ENCODE measurements at regions not wholly inside any gene's neighbourhood (a gene's known extent, or its start where the extent isn't known, plus 50 kb on each side); places are given as distances from the start of the nearest gene placed in this dataset.

DNA sequence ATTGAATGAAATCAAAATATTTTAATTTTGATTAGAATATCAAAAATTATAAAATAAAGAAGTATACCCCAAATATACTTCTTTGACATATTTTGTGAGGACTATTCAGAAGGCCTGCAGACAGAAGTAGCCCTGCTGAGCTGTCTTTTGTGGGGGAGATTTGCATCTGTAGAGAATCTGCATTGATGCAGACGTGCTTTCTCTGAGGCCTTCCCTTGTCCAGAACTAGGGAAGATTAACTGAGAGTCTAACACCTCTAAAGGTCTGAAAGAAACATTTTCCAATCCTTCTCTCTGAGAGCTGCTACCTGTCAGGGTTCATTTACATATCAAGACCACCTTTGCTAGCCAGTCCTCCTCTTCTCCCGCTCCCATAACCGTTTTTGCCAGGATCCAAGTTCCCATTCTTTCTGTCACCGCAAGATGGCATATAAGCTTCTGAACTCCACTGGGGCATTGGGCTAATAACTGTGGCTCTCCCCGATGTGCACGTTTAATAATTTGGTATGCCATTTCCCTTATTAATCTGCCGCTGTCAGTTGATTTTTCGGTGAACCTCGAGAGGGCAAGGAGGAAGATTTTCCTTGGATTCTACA is 510.4 kb upstream of the CNTNAP5 start:
- no peak overlapping the region; the same call in 1 of the 2 replicates for H3K4me2 ChIP-seq
- peaks cover 8% of the 10 kb centered on the region; the same call in 2 of the 3 replicates for H3K4me1 Mint-ChIP-seq
- DNase-seq (ENCODE audit: low spot score), result peak; percentile 38
- H3K27ac ChIP-seq (ENCODE audit: low read depth), result no peak overlapping the region
- peaks cover 15% of the 10 kb centered on the region for H3K4me1 ChIP-seq (ENCODE audit: insufficient read depth)
- peak; percentile 62 for ATAC-seq
- no peak for TF ChIP-seq STAT1 (IDR thresholded peaks at IDR 0.05; ENCODE audit: unreplicated experiment)
- peak; percentile 21 to 26; a peak in 2 of 4 replicates for TF ChIP-seq CTCF (conservative IDR thresholded peaks at IDR 0.05; ENCODE audit: low read depth in 2 of 2)
- no peak for TF ChIP-seq ZNF462 (CRISPR knock-in tag; IDR thresholded peaks at IDR 0.05)
- peak overlapping the region; percentile 82; the same call in 1 of the 2 replicates for H2AFZ ChIP-seq
- H3K36me3 ChIP-seq (ENCODE audit: insufficient read depth), result no peaks in the 10 kb centered on the region
- H3K4me3 Mint-ChIP-seq, result no peak overlapping the region
- H3F3A ChIP-seq (replicated peaks; ENCODE audit: low read depth), result no peaks in the 10 kb centered on the region
- no peaks in the 10 kb centered on the region for H3K27me3 ChIP-seq (ENCODE audit: insufficient read depth)
- no peak overlapping the region for H3K27ac Mint-ChIP-seq
- no peaks in the 10 kb centered on the region for H3K9me2 ChIP-seq (ENCODE audit: insufficient read depth)
- no peaks in the 10 kb centered on the region for H4K20me1 ChIP-seq (replicated peaks; ENCODE audit: insufficient read depth)
- no peak overlapping the region; the same call in 1 of the 2 replicates for H3K4me3 ChIP-seq
- no peaks in the 10 kb centered on the region for H3K79me2 ChIP-seq (replicated peaks; ENCODE audit: insufficient read depth)
- H3K36me3 Mint-ChIP-seq (ENCODE audit: low read depth), result no peaks in the 10 kb centered on the region
- H3K9me3 Mint-ChIP-seq, result no peaks in the 10 kb centered on the region
- no peaks in the 10 kb centered on the region for H3K27me3 Mint-ChIP-seq (ENCODE audit: insufficient read depth, low read depth, poor library complexity)

Data from GM23338 (cell line).